ENCODE measurements at regions not wholly inside any gene's neighbourhood (a gene's known extent, or its start where the extent isn't known, plus 50 kb on each side); places are given as distances from the start of the nearest gene placed in this dataset.

GRCh38 chrX:68895778-68896177, 67.0 kb downstream of the EFNB1 start:
- TF ChIP-seq, protein P1, sequence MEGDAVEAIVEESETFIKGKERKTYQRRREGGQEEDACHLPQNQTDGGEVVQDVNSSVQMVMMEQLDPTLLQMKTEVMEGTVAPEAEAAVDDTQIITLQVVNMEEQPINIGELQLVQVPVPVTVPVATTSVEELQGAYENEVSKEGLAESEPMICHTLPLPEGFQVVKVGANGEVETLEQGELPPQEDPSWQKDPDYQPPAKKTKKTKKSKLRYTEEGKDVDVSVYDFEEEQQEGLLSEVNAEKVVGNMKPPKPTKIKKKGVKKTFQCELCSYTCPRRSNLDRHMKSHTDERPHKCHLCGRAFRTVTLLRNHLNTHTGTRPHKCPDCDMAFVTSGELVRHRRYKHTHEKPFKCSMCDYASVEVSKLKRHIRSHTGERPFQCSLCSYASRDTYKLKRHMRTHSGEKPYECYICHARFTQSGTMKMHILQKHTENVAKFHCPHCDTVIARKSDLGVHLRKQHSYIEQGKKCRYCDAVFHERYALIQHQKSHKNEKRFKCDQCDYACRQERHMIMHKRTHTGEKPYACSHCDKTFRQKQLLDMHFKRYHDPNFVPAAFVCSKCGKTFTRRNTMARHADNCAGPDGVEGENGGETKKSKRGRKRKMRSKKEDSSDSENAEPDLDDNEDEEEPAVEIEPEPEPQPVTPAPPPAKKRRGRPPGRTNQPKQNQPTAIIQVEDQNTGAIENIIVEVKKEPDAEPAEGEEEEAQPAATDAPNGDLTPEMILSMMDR (IDR thresholded peaks at IDR 0.05), result no peak
- no peak for DNase-seq
- ATAC-seq (ENCODE audit: poor library complexity), result no peak
- no peaks in the 10 kb centered on the region for H3K36me3 ChIP-seq (ENCODE audit: insufficient read depth, low read length)
- no peaks in the 10 kb centered on the region for H3K9me3 ChIP-seq (ENCODE audit: control insufficient read depth in 1 of 2, insufficient read depth in 1 of 2, low read length in 2 of 2)
- Mint-ChIP-seq H3K4me1 (ENCODE audit: low read depth) (peaks cover 5% of the 10 kb centered on the region), H3K27me3 (no peaks in the 10 kb centered on the region), H3K9me3 (no peaks in the 10 kb centered on the region), H3K36me3 (ENCODE audit: low read depth) (no peaks in the 10 kb centered on the region), H3K27ac (no peak overlapping the region), H3K4me3 (peak overlapping the region; percentile 15)
- no peak overlapping the region for H3K27ac ChIP-seq (ENCODE audit: low read depth in 1 of 2, low read length in 2 of 2)
- POLR2A ChIA-PET, result no interaction called here
- H3K4me1 ChIP-seq (ENCODE audit: insufficient read depth, low read length), result peaks cover 13% of the 10 kb centered on the region
- CTCF ChIA-PET, result interaction anchor here (0.7 kb wide), 1 partner anchor 131 kb away, joined by 3 read pairs; no protein-coding TSS in a partner anchor
- intact Hi-C loops (cut with DNase I, micrococcal nuclease), result no loop called here
- H3K27me3 ChIP-seq (ENCODE audit: control insufficient read depth in 1 of 2, insufficient read depth in 2 of 2, low read length in 2 of 2), result no peaks in the 10 kb centered on the region
- H3K4me3 ChIP-seq (ENCODE audit: low read length), result no peak overlapping the region

DNA sequence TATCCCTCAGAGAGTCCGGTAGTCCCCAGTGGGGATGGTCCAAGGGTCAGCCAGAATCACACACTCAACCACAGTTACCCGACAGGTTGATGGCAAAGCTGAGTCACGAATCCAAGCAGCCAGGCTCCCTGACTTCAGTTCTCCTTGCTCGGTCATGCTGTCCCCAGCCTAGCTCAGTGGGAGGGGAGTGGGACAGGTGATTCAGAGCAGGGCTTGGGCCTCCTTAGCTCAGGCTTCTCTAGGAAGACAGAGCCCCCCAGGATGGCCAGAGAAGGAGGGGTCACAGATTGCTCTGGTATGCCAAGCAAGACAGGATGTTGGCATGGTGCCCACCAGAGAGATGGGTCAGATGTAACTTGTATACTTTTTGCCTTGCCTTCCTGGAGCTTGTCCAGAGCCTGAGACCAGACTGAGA, 66.5 kb downstream of the EFNB1 start:
- no peak overlapping the region for H3K27ac Mint-ChIP-seq

DNA sequence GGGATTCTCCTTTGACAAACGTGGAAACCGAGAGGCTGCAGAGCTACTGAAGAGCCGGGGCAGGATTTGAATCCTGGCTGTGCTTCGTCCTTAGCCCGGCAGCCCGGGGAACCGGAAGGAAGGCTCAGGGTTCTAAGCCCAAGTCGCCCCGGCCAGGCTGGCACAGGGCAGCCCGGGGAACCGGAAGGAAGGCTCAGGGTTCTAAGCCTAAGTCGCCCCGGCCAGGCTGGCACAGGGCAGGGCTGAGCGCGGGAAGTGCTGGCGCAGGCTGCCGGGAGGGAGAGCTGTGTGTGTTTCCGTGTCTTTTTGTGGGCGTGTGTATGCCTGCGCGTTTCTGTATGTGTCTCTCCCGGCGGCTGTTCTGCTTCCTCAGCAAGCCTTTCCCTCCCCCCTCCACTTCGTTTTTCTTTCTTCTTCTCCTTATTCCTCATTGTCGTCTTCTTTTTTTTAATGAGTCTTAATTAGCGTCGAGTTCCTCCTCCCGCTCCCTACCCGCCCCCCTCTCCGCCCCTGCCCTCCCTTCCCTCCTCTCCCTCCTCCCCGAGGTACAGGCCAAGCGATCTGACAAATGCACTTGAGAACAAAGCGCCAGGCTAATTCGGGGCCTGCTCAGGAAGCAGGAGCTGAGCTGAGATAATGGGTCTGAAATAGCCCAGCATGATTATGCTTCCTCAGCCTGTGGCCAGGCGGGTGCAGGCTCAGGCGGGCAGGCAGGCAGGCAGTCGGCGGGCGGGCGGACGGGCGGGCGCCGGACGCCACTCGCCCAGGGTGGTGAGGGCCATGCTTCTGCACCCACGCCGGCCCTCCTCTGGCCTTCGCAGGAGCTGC, 65.9 kb downstream of the EFNB1 start:
- peak in 7 of 14 experiments; percentile 1 to 34 (median 28) for DNase-seq
- Mint-ChIP-seq H3K27me3 (no peaks in the 10 kb centered on the region), H3K9me3 (no peaks in the 10 kb centered on the region), H3K27ac (no peak overlapping the region), H3K4me1 (ENCODE audit: low read depth) (peaks cover 5% of the 10 kb centered on the region), H3K36me3 (ENCODE audit: low read depth) (no peaks in the 10 kb centered on the region), H3K4me3 (peak overlapping the region; percentile 79)
- POLR2A ChIA-PET, result interaction anchor here (1.4 kb wide), 1 partner anchor 66 kb away, joined by 9 read pairs; the partner anchor contains the start of gene EFNB1
- TF ChIP-seq, protein P1 (IDR thresholded peaks at IDR 0.05), result no peak
- Histone ChIP-seq H3K4me1 (ENCODE audit: insufficient read depth, low read length) (peaks cover 13% of the 10 kb centered on the region), H3K27ac (ENCODE audit: low read depth in 1 of 2, low read length in 2 of 2) (no peak overlapping the region), H3K27me3 (ENCODE audit: control insufficient read depth in 1 of 2, insufficient read depth in 2 of 2, low read length in 2 of 2) (no peaks in the 10 kb centered on the region), H3K36me3 (ENCODE audit: insufficient read depth, low read length) (no peaks in the 10 kb centered on the region), H3K4me3 (ENCODE audit: low read length) (peak overlapping the region; percentile 37), H3K9me3 (ENCODE audit: control insufficient read depth in 1 of 2, insufficient read depth in 1 of 2, low read length in 2 of 2) (no peaks in the 10 kb centered on the region)
- CTCF ChIA-PET, result no interaction called here
- intact Hi-C loops (cut with DNase I, micrococcal nuclease), result no loop called here
- ATAC-seq (ENCODE audit: poor library complexity), result peak; percentile 68

More for the DNA sequence above, 66.5 kb downstream of the EFNB1 start:
- H3K36me3 ChIP-seq (ENCODE audit: insufficient read depth, low read length), result no peaks in the 10 kb centered on the region
- H3K4me3 ChIP-seq (ENCODE audit: low read length), result no peak overlapping the region
- Mint-ChIP-seq H3K9me3 (no peaks in the 10 kb centered on the region), H3K4me3 (no peak overlapping the region), H3K4me1 (ENCODE audit: low read depth) (peaks cover 5% of the 10 kb centered on the region), H3K36me3 (ENCODE audit: low read depth) (no peaks in the 10 kb centered on the region), H3K27me3 (no peaks in the 10 kb centered on the region)
- H3K27me3 ChIP-seq (ENCODE audit: control insufficient read depth in 1 of 2, insufficient read depth in 2 of 2, low read length in 2 of 2), result no peaks in the 10 kb centered on the region
- H3K9me3 ChIP-seq (ENCODE audit: control insufficient read depth in 1 of 2, insufficient read depth in 1 of 2, low read length in 2 of 2), result no peaks in the 10 kb centered on the region
- peak in 2 of 14 experiments; percentile 6 to 8 for DNase-seq
- no peak for ATAC-seq (ENCODE audit: poor library complexity)
- ChIA-PET CTCF (no interaction called here), POLR2A (interaction anchor here (1.4 kb wide), 1 partner anchor 67 kb away, joined by 9 read pairs; the partner anchor contains the start of gene EFNB1)
- no peak overlapping the region for H3K27ac ChIP-seq (ENCODE audit: low read depth in 1 of 2, low read length in 2 of 2)
- TF ChIP-seq, protein P1 (IDR thresholded peaks at IDR 0.05), result no peak
- H3K4me1 ChIP-seq (ENCODE audit: insufficient read depth, low read length), result peaks cover 13% of the 10 kb centered on the region
- intact Hi-C loops (cut with DNase I, micrococcal nuclease), result no loop called here
